ENCODE measurements at regions not wholly inside any gene's neighbourhood (a gene's known extent, or its start where the extent isn't known, plus 50 kb on each side); places are given as distances from the start of the nearest gene placed in this dataset.

- no TSS peak for BruUV-seq (replicated peaks)
- POLR2A ChIA-PET (ENCODE audit: unreplicated experiment): no interaction called here
These were observed 267.6 kb upstream of the IGF1R start for GRCh38 chr15:98380721-98381120.

DNA sequence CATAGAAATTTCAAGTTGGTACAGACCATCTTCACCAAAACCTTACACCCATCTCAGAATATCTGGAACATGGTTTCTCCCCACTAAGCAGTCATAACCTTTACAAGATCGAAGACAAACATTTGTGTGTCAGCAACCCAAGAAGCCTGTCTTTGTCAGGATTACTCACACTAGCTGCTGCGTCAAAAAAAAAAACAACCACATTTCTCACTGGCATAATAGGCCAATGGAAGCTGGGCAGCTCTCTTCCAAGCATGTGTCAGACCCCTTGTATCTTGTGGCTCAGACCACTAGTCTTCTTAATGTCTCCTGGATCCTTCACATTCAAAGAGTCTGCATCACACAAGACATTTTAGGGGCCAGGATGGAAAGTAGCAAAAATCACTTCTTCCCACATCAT is 266.9 kb upstream of the IGF1R start:
- Histone ChIP-seq H2AFZ (ENCODE audit: low read length) (no peak overlapping the region), H4K20me1 (ENCODE audit: low read length) (no peaks in the 10 kb centered on the region), H3K36me3 (ENCODE audit: low read depth, low read length) (no peaks in the 10 kb centered on the region), H3K9ac (ENCODE audit: low read length) (no peak overlapping the region), H3K4me2 (ENCODE audit: low read length) (no peak overlapping the region), H3K27ac (ENCODE audit: low read length) (no peak overlapping the region), H3K9me3 (ENCODE audit: low read length) (no peaks in the 10 kb centered on the region), H3F3A (ENCODE audit: low read length, unreplicated experiment) (no peaks in the 10 kb centered on the region), H3K9me2 (replicated peaks; ENCODE audit: low read length) (no peaks in the 10 kb centered on the region), H3K4me1 (ENCODE audit: insufficient read depth, low read length) (no peaks in the 10 kb centered on the region), H3K4me3 (ENCODE audit: low read length) (no peak overlapping the region), H3K79me2 (ENCODE audit: low read length) (no peaks in the 10 kb centered on the region), H3K27me3 (ENCODE audit: low read length) (peaks cover 48% of the 10 kb centered on the region)
- ChIA-PET CTCF (no interaction called here), POLR2A (ENCODE audit: unreplicated experiment) (no interaction called here)
- ATAC-seq: no peak
- BruUV-seq (replicated peaks): no TSS peak
- no peak for DNase-seq
- TF ChIP-seq EZH2phosphoT487 (IDR thresholded peaks at IDR 0.05; ENCODE audit: borderline replicate concordance, low read length) (no peak), EZH2 (IDR thresholded peaks at IDR 0.05; ENCODE audit: low read length, unreplicated experiment) (no peak)
- TF ChIP-seq, protein P1, sequence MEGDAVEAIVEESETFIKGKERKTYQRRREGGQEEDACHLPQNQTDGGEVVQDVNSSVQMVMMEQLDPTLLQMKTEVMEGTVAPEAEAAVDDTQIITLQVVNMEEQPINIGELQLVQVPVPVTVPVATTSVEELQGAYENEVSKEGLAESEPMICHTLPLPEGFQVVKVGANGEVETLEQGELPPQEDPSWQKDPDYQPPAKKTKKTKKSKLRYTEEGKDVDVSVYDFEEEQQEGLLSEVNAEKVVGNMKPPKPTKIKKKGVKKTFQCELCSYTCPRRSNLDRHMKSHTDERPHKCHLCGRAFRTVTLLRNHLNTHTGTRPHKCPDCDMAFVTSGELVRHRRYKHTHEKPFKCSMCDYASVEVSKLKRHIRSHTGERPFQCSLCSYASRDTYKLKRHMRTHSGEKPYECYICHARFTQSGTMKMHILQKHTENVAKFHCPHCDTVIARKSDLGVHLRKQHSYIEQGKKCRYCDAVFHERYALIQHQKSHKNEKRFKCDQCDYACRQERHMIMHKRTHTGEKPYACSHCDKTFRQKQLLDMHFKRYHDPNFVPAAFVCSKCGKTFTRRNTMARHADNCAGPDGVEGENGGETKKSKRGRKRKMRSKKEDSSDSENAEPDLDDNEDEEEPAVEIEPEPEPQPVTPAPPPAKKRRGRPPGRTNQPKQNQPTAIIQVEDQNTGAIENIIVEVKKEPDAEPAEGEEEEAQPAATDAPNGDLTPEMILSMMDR (conservative IDR thresholded peaks at IDR 0.05; ENCODE audit: low read depth, low read length): no peak
- intact Hi-C loops (cut with micrococcal nuclease): no loop called here

More at GRCh38 chr15:98380721-98381120, 267.6 kb upstream of the IGF1R start:
- no peaks in the 10 kb centered on the region for H3K79me2 ChIP-seq (ENCODE audit: low read length)
- H3K9me2 ChIP-seq (replicated peaks; ENCODE audit: low read length): no peaks in the 10 kb centered on the region
- ATAC-seq (no peak), DNase-seq (no peak)
- no peaks in the 10 kb centered on the region for H3K4me1 ChIP-seq (ENCODE audit: insufficient read depth, low read length)
- H3K27ac ChIP-seq (ENCODE audit: low read length): no peak overlapping the region
- H3K9ac ChIP-seq (ENCODE audit: low read length): no peak overlapping the region
- CTCF ChIA-PET: no interaction called here
- H3K4me3 ChIP-seq (ENCODE audit: low read length): no peak overlapping the region
- TF ChIP-seq EZH2phosphoT487 (IDR thresholded peaks at IDR 0.05; ENCODE audit: borderline replicate concordance, low read length) (no peak), EZH2 (IDR thresholded peaks at IDR 0.05; ENCODE audit: low read length, unreplicated experiment) (no peak)
- TF ChIP-seq, protein P1 (conservative IDR thresholded peaks at IDR 0.05; ENCODE audit: low read depth, low read length): no peak
- no peaks in the 10 kb centered on the region for H3F3A ChIP-seq (ENCODE audit: low read length, unreplicated experiment)
- H3K4me2 ChIP-seq (ENCODE audit: low read length): no peak overlapping the region
- intact Hi-C loops (cut with micrococcal nuclease): no loop called here
- no peaks in the 10 kb centered on the region for H3K36me3 ChIP-seq (ENCODE audit: low read depth, low read length)
- no peaks in the 10 kb centered on the region for H4K20me1 ChIP-seq (ENCODE audit: low read length)
- peaks cover 48% of the 10 kb centered on the region for H3K27me3 ChIP-seq (ENCODE audit: low read length)
- H2AFZ ChIP-seq (ENCODE audit: low read length): no peak overlapping the region
- no peaks in the 10 kb centered on the region for H3K9me3 ChIP-seq (ENCODE audit: low read length)

DNA sequence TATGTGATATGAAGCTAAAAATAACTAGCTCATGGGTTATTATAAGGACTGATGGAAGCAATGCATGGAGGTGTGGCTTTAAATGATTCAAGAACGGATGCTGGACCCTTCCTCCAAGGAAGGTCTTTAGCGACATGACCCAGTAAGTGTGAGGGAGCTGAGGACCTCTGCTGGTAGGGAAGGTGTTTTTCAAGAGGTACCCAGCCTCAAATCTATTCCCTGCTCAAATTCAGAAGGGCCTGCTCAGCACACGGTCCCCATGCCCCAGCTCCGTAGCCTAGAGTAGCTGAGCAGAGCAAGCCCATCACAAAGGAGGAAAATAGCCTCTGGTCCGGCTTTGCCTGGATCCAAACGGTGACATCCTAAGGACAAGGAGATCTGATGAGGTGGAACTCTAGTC is 266.2 kb upstream of the IGF1R start:
- ATAC-seq (no peak), DNase-seq (no peak)
- Histone ChIP-seq H3F3A (ENCODE audit: low read length, unreplicated experiment) (no peaks in the 10 kb centered on the region), H3K27ac (ENCODE audit: low read length) (no peak overlapping the region), H3K9me2 (replicated peaks; ENCODE audit: low read length) (no peaks in the 10 kb centered on the region), H3K9ac (ENCODE audit: low read length) (no peak overlapping the region), H3K4me3 (ENCODE audit: low read length) (no peak overlapping the region), H3K36me3 (ENCODE audit: low read depth, low read length) (no peaks in the 10 kb centered on the region), H3K27me3 (ENCODE audit: low read length) (peaks cover 50% of the 10 kb centered on the region), H3K4me2 (ENCODE audit: low read length) (no peak overlapping the region), H4K20me1 (ENCODE audit: low read length) (no peaks in the 10 kb centered on the region), H3K79me2 (ENCODE audit: low read length) (no peaks in the 10 kb centered on the region), H2AFZ (ENCODE audit: low read length) (no peak overlapping the region), H3K4me1 (ENCODE audit: insufficient read depth, low read length) (no peaks in the 10 kb centered on the region), H3K9me3 (ENCODE audit: low read length) (no peaks in the 10 kb centered on the region)
- no TSS peak for BruUV-seq (replicated peaks)
- intact Hi-C loops (cut with micrococcal nuclease): no loop called here
- TF ChIP-seq EZH2 (IDR thresholded peaks at IDR 0.05; ENCODE audit: low read length, unreplicated experiment) (no peak), EZH2phosphoT487 (IDR thresholded peaks at IDR 0.05; ENCODE audit: borderline replicate concordance, low read length) (no peak)
- TF ChIP-seq, protein P1 (conservative IDR thresholded peaks at IDR 0.05; ENCODE audit: low read depth, low read length): no peak
- ChIA-PET POLR2A (ENCODE audit: unreplicated experiment) (no interaction called here), CTCF (no interaction called here)
